HG03060 (cell line): ENCODE measurements at regions not wholly inside any gene's neighbourhood (a gene's known extent, or its start where the extent isn't known, plus 50 kb on each side); places are given as distances from the start of the nearest gene placed in this dataset.
"Not testable (repeated sequence)": the region's sequence is repeated elsewhere in the genome, so short reads cannot be mapped to it uniquely, and the experiment has no call there.

Experiments used
- ATAC-seq: cut with Tn5 transposase; IDR thresholded peaks from one replicate; pipeline ENCODE4 v1.9.1; 2021; ENCODE audit warnings: low read depth, moderate number of reproducible peaks; ENCODE audit not compliant: unreplicated experiment

DNA sequence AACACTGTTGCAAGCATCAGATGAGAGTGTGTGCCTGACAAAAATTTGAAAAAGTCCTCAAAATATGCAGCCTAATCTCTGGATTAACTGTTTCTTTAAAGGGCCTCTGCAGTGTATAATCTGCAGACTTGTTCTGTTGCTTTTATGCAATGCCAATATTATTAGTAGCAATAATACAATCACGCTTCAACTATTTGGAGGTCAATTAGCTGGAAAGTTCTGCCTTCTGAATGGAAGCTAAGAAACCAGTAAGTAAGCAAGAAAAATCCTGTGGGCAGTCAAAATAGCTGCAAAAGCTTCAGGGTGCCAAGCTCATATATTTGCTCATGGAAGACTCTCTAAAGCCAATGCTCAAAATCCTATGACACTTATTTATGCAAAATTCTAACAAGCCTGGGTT lies 153.2 kb upstream of the NR2F2 start:
- ATAC-seq, result no peak

DNA sequence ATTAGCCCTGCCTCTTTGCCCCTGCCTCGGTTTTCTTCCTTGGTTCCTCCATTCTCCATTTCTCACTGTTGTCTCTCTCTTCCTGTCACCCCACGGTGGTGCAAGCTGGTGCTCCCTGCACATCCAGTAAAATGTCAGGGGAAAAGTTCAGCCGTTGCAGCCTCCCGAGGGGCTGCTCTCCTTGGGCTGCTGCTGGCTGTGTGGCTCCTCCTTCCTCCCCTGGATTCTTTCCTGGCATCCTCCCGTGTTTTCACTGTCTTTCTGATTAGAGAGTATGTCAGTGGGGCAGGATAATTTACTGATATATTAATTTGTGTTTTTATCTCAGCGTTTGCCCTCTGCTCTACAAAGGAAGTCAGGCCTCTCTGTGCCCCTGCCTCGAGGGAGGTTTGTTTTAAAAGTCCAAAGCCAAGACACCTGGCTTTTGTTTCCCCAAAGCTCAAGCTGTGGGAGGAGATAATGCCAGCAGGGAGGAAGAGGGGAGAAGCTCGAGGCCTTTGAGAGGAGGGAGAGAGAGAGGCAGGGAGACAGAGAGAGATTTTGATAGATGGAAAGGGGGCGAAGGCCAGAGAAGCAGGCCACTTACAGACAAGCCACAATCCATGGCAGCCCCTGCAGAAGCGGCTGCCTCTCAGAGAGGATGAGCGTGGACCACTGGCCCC lies 150.3 kb upstream of the NR2F2 start:
- ATAC-seq, result no peak

DNA sequence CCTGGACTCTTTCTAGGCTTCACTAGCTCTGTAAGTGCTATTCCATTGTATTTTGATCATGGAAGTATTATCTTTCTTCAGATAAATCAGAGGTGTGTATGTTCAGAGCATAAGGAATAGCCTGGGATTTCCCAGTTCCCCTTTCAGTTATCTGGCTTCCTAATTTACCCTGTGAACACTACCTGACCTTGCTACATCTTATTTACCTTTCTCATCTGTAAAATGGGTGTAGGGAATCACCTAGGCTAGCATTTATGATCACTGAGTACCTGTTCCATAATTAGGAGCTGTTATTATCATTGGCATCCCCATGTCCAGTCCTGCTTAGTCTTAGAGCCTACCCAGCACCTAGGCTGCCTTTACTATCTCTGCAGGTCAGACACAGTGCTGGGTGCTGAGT lies 149.3 kb upstream of the NR2F2 start:
- ATAC-seq, result no peak

DNA sequence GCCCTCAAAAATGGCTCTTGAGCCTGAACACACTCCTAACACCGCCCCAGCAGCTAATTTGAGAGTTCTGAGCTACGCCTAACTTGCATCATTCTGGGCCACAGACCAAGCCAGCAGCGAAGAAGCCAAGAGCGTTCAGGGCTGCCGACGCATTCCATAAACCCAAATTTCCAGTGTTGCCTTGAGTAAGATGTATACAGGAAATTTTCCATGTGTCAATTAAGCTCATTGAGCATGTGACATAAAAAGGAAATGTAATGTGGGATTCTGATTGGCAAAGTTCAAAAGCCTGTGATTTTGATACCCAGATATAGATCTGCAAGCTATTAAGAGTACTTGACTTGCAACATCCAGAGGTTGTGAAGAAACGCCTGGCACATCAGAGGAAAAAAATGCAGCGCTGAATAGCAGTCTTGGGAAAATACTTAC lies 148.6 kb upstream of the NR2F2 start:
- no peak for ATAC-seq

DNA sequence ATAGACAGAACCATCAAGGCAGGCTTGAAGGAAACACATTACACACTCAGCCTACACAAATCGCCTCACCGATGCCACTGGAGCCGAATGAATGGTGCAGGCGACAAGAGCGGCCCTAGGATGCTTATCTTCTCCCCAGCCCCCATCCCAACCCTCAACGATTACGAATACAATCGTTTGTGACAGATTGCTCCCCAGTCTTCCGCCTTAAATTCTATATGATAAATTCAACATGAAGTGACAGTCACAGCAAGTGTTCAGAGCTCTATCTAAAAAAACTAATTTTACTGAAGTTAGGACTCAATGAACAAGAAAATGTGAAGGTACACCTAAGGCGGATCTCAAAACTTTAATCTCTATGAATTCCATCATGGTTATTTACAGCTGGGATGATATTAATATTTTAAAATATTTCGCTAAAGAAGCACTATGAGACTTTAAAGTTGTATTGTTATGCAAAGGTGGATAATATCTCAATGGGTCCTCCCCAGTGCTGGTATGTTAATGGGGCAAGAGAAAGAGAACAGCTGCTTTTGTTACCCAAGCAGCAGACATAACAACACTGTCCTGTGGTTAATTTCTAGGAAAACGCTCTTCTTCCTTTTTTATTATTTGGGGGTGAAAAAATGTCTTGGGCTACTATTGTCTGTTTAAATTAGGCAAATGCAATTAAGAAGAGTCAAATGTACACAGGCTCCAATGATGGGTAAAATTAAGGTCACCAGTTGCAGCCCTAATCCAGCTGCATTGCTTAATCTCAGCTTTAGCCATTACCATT lies 147.6 kb upstream of the NR2F2 start:
- ATAC-seq, result no peak

DNA sequence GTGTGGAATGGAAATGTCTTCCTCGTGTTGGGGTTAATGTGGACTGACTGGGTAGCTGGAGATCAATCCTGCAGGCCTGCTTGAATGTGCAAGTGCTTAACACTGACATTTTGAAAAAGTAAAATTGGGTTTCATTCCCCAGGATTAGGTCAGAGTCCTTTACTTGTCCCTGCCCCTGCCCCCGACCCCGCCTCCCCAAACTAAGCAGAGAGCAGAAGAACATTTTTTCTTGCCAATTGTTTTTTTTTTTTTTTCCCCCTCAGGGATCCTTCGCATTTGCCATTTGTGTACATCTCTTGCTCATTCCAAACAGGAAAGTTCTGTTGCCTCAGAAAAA lies 147.0 kb upstream of the NR2F2 start:
- no peak for ATAC-seq

DNA sequence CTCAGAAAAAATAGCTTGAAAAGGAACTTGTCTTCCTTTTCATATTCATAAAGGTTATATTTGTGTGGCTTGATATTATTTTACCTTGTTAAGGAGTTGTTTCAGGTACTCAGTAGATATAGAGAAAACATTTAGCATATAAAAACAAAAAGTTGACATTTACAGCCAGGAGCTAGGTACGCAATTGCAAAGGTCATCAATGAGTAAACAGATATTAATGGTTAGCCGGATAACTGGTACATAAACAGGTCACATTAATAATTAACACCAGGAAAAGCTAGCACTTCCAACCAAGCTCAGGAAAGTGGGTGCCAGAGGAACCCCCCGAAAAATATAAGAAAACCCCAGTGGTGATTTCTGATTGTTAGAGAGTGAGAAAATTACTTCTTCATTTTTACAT lies 146.6 kb upstream of the NR2F2 start:
- ATAC-seq, result no peak

DNA sequence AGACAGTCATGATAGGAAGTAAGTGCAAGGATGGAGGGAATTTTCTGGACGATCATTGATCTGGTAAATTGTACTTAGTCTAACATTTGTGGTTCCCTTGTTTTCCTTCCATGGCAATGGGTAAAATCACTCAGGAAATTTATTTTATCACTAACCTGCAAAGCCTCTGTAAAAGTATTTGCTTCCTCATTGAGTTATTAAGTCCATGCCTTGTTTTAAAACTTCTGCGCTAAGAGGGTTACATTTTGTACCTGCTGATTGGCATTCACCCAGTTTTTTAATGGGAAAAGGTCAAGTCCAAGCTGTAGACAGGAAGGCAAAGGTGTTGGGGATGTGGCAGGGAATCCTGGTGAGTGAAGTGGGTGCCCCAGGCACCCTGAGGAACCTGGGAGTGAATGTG lies 146.2 kb upstream of the NR2F2 start:
- ATAC-seq, result no peak

DNA sequence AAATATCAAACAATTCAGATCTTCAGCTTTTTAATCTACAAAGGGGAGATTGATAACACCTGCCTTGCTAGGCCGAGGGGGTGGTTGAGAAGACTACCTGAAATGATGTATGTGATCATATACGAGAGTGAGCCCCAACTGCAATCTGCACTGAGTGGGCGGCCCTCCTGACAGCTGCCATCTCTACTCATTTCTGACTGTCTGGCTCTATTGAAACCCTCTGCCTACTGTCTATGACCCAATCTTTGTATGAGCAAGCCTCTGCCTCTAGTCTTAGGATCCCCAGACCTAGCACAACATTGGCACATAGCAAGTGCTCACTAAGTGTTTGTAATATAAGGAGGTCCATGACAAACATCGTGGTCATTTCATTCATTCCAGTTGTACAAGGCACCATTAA lies 144.4 kb upstream of the NR2F2 start:
- ATAC-seq, result no peak

DNA sequence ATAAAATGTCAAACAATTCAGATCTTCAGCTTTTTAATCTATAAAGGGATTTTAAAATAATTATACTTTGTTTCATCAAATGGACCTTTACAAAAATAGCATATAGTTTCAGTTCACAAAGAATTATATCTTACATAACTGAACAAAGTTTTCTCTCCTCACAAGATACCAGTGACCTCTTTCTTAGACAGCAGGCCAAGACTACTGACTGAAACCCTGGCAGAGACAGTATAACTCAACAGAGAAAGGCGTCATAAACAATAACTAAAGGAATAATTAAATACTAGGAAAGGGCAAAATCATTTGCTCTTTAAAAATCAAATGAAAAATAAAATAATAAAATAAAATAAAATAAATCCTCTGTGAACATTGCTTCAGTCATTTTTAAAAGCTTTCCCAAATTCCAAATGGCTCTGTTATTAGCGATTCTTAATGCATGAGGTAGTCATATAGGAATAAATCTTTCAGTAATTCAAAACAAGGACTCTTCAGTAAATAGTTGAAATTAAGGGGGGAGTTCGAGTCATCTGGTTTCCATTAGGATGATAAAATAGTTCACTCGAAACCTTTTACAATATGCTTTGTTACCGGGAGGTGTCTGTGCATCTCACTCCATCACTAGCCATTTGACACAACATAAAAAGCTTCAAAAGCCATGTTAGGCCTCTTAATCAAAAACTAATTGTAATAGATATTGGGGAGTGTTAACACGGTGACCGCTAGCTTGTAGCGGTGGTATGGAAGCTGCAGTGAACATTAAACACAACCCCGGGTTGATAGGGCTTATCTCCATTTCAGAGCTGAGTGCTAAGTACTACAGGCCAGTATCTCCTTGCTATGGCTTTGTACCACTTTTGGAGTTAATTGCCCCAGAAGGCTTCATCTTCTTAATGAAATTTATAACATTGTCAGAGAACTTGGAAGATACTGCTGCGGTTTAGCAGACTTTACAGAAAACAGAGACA lies 142.9 kb upstream of the NR2F2 start:
- ATAC-seq, result no peak

DNA sequence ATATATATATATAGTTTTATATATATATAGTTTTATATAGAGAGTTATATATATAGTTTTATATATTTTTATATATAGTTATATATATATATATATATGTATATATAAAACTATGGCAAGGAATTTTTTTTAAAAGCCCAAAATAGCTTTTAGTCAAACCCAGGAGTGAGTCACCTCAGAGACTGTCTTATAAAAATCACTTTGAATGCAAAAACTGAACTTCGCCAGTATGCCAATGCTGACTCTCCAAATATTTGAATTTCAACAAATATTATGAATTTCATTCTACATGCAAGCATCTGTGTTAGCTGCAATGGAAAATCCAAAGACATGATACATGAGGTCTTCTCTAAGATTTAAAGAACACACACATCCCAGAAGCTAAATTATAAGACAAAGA lies 132.8 kb upstream of the NR2F2 start:
- no peak for ATAC-seq

DNA sequence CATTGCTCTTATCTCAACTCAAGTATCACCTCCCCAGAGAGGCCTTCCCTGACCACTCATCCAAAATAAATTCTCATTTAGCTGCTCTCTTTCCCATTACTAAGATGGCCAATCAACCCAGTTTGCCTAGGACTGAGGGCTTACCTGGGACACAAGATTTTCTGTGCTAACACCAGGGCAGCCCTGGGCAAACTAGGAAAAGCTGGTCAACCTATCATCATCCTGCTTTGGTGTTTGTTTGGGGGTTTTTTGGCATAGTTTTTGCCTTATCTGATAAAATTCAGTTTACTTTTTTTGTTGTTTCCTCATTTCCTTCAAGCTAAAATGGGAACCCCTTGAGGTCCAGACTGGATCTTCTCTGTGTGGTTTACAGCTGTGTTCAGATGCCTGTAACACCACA lies 131.4 kb upstream of the NR2F2 start:
- no peak for ATAC-seq

DNA sequence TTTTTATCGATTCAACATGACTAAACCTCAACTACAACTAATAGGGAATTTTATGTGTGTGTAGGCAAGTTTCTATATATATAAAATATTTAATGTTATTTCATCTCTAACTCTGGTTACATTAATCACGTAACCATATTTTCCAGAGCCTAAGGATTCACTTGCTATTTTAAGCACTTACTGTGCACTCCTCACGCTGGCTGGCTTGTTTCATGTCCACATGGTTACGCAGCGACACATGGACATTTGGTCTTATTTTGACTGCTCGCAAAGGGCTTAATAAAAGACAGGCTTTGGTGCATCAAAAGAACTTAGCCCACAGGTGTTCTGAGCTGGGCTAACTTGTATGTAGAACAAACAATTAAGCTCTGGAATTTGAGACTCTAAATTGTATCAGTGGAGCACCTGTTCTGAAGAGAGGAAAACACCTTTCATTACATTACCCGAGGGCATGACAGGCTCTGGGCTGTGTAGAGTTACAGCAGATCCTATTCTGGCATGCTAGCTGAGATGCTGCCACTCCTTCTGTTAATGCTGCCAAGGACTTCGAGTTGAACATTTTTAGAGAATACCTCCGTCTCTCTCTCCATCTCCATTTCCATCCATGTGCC lies 130.0 kb upstream of the NR2F2 start:
- ATAC-seq, result no peak

DNA sequence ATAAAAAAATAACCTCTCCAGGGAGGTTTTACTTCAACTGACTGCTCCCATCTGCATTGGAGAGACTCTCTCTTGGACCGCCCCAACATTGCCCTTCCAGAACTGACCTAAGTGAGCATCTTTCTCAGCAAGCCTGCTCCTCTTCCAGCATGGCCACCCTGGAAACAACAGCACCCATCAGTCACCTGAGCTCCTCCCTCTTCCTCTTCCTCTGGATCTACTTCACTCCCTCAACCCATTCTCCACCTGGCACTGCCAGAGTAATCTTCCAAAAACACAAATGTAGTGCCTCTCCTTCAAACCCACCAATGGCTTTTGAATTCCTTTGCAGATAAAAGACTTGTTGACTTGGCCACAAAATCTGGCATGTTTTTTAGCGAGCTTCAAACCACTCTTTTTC lies 128.8 kb upstream of the NR2F2 start:
- ATAC-seq, result no peak

DNA sequence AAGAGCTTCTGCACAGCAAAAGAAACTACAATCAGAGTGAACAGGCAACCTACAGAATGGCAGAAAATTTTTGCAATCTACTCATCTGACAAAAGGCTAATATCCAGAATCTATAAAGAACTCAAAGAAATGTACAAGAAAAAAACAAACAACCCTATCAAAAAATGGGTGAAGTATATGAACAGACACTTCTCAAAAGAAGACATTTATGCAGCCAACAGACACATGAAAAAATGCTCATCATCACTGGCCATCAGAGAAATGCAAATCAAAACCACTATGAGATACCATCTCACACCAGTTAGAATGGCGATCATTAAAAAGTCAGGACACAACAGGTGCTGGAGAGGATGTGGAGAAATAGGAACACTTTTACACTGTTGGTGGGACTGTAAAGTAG lies 124.9 kb upstream of the NR2F2 start:
- not testable (repeated sequence) for ATAC-seq

DNA sequence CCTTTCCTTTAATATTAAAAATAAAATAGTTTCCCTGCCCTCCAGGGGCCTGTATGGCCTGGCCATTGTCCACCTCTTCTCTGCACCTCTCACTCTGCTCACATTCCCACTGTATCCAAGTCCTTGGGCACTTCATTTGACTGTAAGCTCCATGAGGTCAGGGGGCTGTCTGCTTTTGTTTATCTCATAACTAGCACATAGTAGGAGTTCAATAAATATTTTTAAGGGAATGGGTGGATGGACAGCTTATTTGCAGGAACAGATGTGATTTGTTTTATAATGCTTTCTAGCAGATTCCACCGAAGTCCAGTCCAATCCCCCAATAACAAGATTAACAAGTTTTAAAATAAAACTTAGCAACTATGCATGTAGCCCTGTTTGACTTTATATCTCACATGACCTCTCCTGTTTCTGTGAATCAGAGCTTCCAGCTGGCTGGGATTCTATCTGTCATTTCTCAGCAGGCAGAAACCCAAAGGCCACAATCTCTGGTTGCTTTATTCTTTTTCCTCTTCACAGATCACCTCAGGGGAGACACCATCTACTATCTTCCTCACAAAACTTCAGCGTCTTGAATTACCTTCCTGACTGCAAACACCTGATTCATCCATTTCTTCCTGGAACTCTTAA lies 123.0 kb upstream of the NR2F2 start:
- ATAC-seq, result no peak

DNA sequence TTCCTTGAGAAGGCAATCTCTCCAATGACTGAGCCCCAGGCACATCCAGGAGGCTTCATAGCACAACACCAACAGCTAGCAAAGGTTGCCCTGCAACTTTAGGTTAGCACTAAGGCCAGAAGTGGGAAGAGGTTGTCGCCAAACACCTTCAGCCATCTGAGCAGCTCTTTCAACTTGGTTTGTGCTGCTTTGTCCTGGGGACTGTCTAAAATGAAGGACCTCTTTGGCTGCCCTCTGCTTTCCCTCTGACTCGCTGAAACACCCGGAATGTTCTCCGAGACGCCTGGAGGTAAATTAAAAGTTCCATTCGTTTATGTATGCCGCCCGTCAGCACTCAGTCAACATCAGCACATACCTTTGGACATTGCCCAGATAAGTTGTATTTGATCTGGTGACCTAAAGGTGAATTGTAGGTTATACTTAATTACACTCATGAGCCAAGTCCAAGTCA lies 121.2 kb upstream of the NR2F2 start:
- ATAC-seq, result no peak

DNA sequence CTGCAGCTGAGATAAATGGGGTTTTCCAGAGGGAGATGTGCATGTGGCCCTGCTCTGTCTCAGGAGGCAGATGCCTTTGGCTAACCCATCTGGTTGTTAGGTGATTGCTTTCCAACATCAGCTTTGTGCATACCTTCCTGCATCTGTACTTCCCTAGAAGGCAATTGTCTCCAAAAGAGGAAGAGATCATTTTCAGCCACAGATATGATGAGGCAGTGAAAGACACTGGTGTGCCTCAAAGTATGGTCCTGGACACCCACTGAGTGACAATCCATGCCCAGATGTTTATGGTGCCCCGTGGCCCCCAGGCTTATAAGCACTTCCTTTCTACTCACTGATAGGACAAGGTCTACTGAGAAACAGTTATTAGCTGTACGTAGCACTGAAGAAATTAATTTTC lies 117.5 kb upstream of the NR2F2 start:
- ATAC-seq, result no peak

DNA sequence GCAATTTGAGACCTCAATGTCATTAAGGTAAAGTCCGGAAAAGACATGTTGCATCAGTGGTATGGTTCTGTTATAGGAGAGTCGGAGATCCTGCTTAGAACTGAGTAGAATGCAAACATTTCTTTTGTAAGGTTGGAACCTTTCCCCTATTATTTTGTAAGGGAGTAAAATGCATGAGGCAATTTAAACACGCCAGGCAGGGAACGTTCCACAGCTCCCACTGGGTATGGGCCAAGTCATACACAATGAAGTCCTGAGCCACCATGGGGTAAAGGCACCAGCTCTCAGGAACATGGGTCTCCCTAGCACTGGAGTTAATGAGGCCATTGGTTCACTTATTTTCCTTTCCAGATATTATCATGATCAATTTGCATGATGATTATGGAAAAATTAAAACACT lies 116.6 kb upstream of the NR2F2 start:
- no peak for ATAC-seq

DNA sequence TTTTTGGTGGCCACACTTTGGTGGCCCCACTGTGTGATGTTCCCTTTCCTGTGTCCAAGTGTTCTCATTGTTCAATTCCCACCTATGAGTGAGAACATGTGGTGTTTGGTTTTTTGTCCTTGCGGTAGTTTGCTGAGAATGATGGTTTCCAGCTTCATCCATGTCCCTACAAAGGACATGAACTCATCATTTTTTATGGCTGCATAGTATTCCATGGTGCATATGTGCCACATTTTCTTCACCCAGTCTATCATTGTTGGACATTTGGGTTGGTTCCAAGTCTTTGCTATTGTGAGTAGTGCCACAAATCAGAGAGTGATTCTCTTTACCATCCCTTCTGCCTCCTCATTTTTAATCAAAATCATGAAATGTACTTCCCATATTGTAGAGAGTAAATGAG lies 114.0 kb upstream of the NR2F2 start:
- not testable (repeated sequence) for ATAC-seq
